Pancreas (tissue), 10 donors: ENCODE measurements at regions not wholly inside any gene's neighbourhood (a gene's known extent, or its start where the extent isn't known, plus 50 kb on each side); places are given as distances from the start of the nearest gene placed in this dataset.

Experiments used
- ATAC-seq, 4 donors: fragments of 200-7000 bp; cut with Tn5 transposase; one replicate each; pipeline versions ENCODE4 v1.8.0 to v1.9.1; 2020; ENCODE audit warnings: mild to moderate bottlenecking in 4 of 4, moderate library complexity in 4 of 4
- DNase-seq, 6 donors: peaks; one replicate each; pipeline ENCODE4 v3.0.0-alpha.2; 2020
- FAIRE-seq: peaks from 2 replicates; lab custom pipeline; 2012; peaks lifted over from hg19 to GRCh38; lab: Jason Lieb, UNC
- H3K27ac ChIP-seq, 4 donors: fragments of 200-600 bp; sonication (generic); 1 replicate in 3 of 4; 2 replicates in 1 of 4; pipeline versions ENCODE4 v1.5.0 to v1.8.0; 2020
- H3K27me3 ChIP-seq, 4 donors: fragments of 200-600 bp; one replicate each; pipeline ENCODE4 v1.8.0; 2021
- H3K36me3 ChIP-seq, 3 donors: fragments of 200-600 bp; sonication (generic) in 1 of 3; one replicate each; pipeline versions ENCODE4 v1.5.0 to v1.8.0; 2020 to 2021
- H3K4me1 ChIP-seq, 3 donors: fragments of 200-600 bp; one replicate each; pipeline ENCODE4 v1.8.0; 2021
- H3K4me3 ChIP-seq, 4 donors: fragments of 200-600 bp; sonication (generic) in 2 of 4; one replicate each; pipeline versions ENCODE4 v1.5.0 to v1.8.0; 2020 to 2021
- H3K9me3 ChIP-seq, 4 donors: fragments of 200-600 bp; one replicate each; pipeline ENCODE4 v1.8.0; 2021
- CTCF ChIP-seq, 4 donors: fragments of 200-600 bp; sonication (generic) in 3 of 4; IDR thresholded peaks; one replicate each; pipeline versions ENCODE4 v1.5.0 to v1.8.0; 2021; ENCODE audit warnings: antibody characterized with exemption in 4 of 4
- WGBS, 2 donors: extraction: QIAGEN DNeasy Blood & Tissue Kit; methylation state at CpG; one replicate each; pipeline ENCODE4 v1.1.7; 2013; 5-methylcytosine and 5-hydroxymethylcytosine counted together
- intact Hi-C, 3 donors: fragments of 100-400 bp; cut with DNase I; formaldehyde crosslinking; loops; one replicate each; pipeline versions ENCODE4 v1.11.1 to v1.14.2; 2022
- donor health status: healthy with polysubstance abuse.
- donor health status: DM: no; HTN: no; CAD: no; lungs with moderate emphysema.
- donor health status: DM: no; HTN: no; CAD: no.
- donor health status: control.
- donor health status: control.
- donor health status: Bipolar disorder and iron deficiency.
- donor health status: DM: yes; HTN: yes; CAD: no.
- donor health status: DM: no; HTN: no; CAD: no.
- donor health status: DM: no; HTN: no; CAD: no.
- donor health status: DM: yes; HTN: yes; CAD: no.

GRCh38 chr3:10602769-10603768 is 97.7 kb upstream of the ATP2B2 start:
- Histone ChIP-seq H3K4me3 (no peak overlapping the region), H3K4me1 (no peaks in the 10 kb centered on the region), H3K9me3 (no peaks in the 10 kb centered on the region), H3K27ac (no peak overlapping the region), H3K36me3 (no peaks in the 10 kb centered on the region), H3K27me3 (no peaks in the 10 kb centered on the region)
- WGBS, 2 donors, result 49 to 54% methylated on average over 15 of the region's 15 CpGs
- FAIRE-seq (no peak), ATAC-seq (no peak), DNase-seq (no peak)
- intact Hi-C loops, result no loop called here
- TF ChIP-seq CTCF (IDR thresholded peaks at IDR 0.05), result no peak

DNA sequence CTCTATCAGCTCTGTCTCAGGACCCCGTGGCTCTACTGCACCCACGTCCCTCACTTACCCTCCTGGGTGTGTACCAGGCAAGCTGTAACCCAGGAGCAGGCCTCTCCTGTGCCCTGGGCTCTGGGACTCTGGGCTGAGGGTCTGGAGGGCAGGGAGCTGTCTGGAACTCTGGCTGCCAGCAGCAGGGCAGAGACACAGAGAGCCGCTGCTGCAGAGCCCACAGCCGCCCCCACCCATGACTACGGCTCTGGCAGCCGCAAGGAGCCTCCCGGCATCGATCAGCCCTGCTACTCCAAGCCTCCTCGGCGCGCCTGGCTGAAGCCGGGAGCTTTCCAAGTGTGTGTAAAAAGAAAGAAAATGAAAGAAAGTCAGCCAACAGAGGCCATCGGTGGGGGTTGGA is 103.7 kb upstream of the ATP2B2 start:
- H3K27ac ChIP-seq, result no peak overlapping the region
- intact Hi-C loops, result no loop called here
- TF ChIP-seq CTCF (IDR thresholded peaks at IDR 0.05), result no peak
- DNase-seq (no peak), FAIRE-seq (no peak), ATAC-seq (no peak)
- H3K4me3 ChIP-seq, result no peak overlapping the region
- no peaks in the 10 kb centered on the region for H3K9me3 ChIP-seq
- 34 to 41% methylated on average over 13 of the region's 13 CpGs for WGBS, 2 donors
- H3K36me3 ChIP-seq, result no peaks in the 10 kb centered on the region
- no peaks in the 10 kb centered on the region for H3K27me3 ChIP-seq
- H3K4me1 ChIP-seq, result no peaks in the 10 kb centered on the region

- intact Hi-C loops, result no loop called here
- 46 to 56% methylated on average over 7 of the region's 7 CpGs for WGBS, 2 donors
- Histone ChIP-seq H3K36me3 (no peaks in the 10 kb centered on the region), H3K4me1 (no peaks in the 10 kb centered on the region), H3K27ac (no peak overlapping the region), H3K4me3 (no peak overlapping the region), H3K9me3 (no peaks in the 10 kb centered on the region), H3K27me3 (no peaks in the 10 kb centered on the region)
- no peak for TF ChIP-seq CTCF (IDR thresholded peaks at IDR 0.05)
- DNase-seq (no peak), ATAC-seq (no peak), FAIRE-seq (no peak)
These were observed 108.8 kb upstream of the ATP2B2 start for GRCh38 chr3:10614168-10614567.

- no peak overlapping the region for H3K4me3 ChIP-seq
- H3K27ac ChIP-seq, result no peak overlapping the region
- DNase-seq (no peak), ATAC-seq (no peak), FAIRE-seq (no peak)
- 60 to 78% methylated on average over 2 of the region's 2 CpGs for WGBS, 2 donors
- no peaks in the 10 kb centered on the region for H3K4me1 ChIP-seq
- intact Hi-C loops, result no loop called here
- H3K27me3 ChIP-seq, result no peaks in the 10 kb centered on the region
- TF ChIP-seq CTCF (IDR thresholded peaks at IDR 0.05), result no peak
- no peaks in the 10 kb centered on the region for H3K36me3 ChIP-seq
- H3K9me3 ChIP-seq, result no peaks in the 10 kb centered on the region
These were observed 110.3 kb upstream of the ATP2B2 start for GRCh38 chr3:10615715-10616114.

DNA sequence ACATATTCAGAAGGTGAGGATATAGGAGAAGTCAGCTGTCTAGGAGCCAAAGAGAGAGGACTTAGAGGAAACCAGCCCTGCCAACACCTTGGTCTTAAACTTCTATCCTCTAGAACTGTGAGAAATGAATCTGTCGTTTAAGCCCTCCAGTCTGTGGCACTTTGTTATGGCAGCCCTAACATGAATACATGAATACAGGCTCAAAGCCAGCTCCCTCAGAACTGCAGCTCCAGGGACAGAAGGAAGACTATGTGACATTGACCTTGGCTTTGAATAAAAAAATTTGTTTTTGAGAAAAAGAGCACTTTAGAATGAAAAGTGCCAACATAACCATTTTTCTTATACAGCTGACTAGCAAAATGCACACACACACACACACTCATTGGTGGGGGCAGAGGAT is 110.9 kb upstream of the ATP2B2 start:
- no peak for FAIRE-seq
- H3K36me3 ChIP-seq, result no peaks in the 10 kb centered on the region
- no peaks in the 10 kb centered on the region for H3K9me3 ChIP-seq
- intact Hi-C loops, result no loop called here
- no peak for TF ChIP-seq CTCF (IDR thresholded peaks at IDR 0.05)
- DNase-seq, result no peak
- H3K27ac ChIP-seq, result no peak overlapping the region
- no peak for ATAC-seq
- H3K4me3 ChIP-seq, result no peak overlapping the region
- H3K27me3 ChIP-seq, result no peaks in the 10 kb centered on the region
- H3K4me1 ChIP-seq, result no peaks in the 10 kb centered on the region
- 32 to 48% methylated on average over 1 of the region's 1 CpG for WGBS, 2 donors
